Neural cell (in vitro differentiated cells): ENCODE measurements at regions not wholly inside any gene's neighbourhood (a gene's known extent, or its start where the extent isn't known, plus 50 kb on each side); places are given as distances from the start of the nearest gene placed in this dataset.

Experiments used
- CTCF ChIP-seq: fragments of 450-650 bp; IDR thresholded peaks from 2 replicates; pipeline ENCODE4 v1.5.1; 2014; ENCODE audit warnings: antibody characterized with exemption, mild to moderate bottlenecking, moderate library complexity; ENCODE audit not compliant: poor library complexity, severe bottlenecking
- EP300 ChIP-seq: fragments of 450-650 bp; conservative IDR thresholded peaks from 2 replicates; pipeline ENCODE4 v1.6.1; 2014; ENCODE audit warnings: antibody characterized with exemption, mild to moderate bottlenecking, moderate library complexity; ENCODE audit not compliant: poor library complexity, severe bottlenecking
- EZH2 ChIP-seq: fragments of 200-600, 300-800 bp; shearing (Covaris generic), sonication (generic); IDR thresholded peaks from 2 replicates; pipeline ENCODE4 v1.6.1; 2014; ENCODE audit warnings: antibody characterized with exemption, low read length, borderline replicate concordance, mild to moderate bottlenecking; ENCODE audit not compliant: insufficient read depth, poor library complexity, severe bottlenecking
- MXI1 ChIP-seq: fragments of 450-650 bp; conservative IDR thresholded peaks from 2 replicates; pipeline ENCODE4 v1.6.1; 2014; ENCODE audit warnings: antibody characterized with exemption, mild to moderate bottlenecking; ENCODE audit not compliant: poor library complexity, severe bottlenecking
- POLR2AphosphoS5 ChIP-seq: IDR thresholded peaks from 2 replicates; pipeline ENCODE4 v1.6.1; 2012
- RAD21 ChIP-seq: fragments of 450-650 bp; conservative IDR thresholded peaks from 2 replicates; pipeline ENCODE4 v1.6.1; 2014; ENCODE audit warnings: antibody characterized with exemption, mild to moderate bottlenecking, moderate library complexity
- REST ChIP-seq: IDR thresholded peaks from 2 replicates; pipeline ENCODE4 v1.6.1; 2012; ENCODE audit warnings: borderline replicate concordance
- SMC3 ChIP-seq: fragments of 450-650 bp; conservative IDR thresholded peaks from 2 replicates; pipeline ENCODE4 v1.6.1; 2014; ENCODE audit warnings: antibody characterized with exemption, mild to moderate bottlenecking, moderate library complexity; ENCODE audit not compliant: poor library complexity
- TAF1 ChIP-seq: IDR thresholded peaks from 2 replicates; pipeline ENCODE4 v1.6.1; 2012; ENCODE audit warnings: low read depth

GRCh38 chr22:27588268-27588667 lies 213.3 kb downstream of the MN1 start:
- no peak for TF ChIP-seq CTCF
- no peak for TF ChIP-seq EZH2
- no peak for TF ChIP-seq TAF1
- no peak for TF ChIP-seq POLR2AphosphoS5
- no peak for TF ChIP-seq EP300
- no peak for TF ChIP-seq MXI1
- TF ChIP-seq REST = no peak
- no peak for TF ChIP-seq RAD21
- no peak for TF ChIP-seq SMC3
